HG03103 (cell line): ENCODE measurements at regions not wholly inside any gene's neighbourhood (a gene's known extent, or its start where the extent isn't known, plus 50 kb on each side); places are given as distances from the start of the nearest gene placed in this dataset.
"Not testable (repeated sequence)": the region's sequence is repeated elsewhere in the genome, so short reads cannot be mapped to it uniquely, and the experiment has no call there.

Source experiments
- ATAC-seq: cut with Tn5 transposase; IDR thresholded peaks from one replicate; pipeline ENCODE4 v1.9.1; 2021; ENCODE audit warnings: low read depth; ENCODE audit not compliant: unreplicated experiment

DNA sequence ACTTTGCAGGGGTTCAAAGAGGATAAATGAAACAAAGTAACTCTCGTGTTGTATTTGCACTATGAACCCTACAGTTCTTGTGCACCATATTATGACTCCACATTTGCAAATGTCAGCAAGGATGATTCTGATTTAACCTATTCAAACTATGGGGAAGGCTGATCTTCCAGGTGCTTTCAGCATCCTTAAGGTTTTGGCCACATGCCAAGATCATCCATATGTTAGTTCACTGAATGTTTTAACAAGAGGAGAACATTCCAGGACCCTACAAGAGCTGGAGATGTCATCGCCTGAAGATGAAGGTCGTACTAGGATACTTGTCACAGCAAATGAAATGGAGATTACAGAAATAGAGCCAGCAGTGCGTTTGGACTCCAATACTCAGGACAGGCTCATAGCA, 114.2 kb downstream of the DHRS2 start:
- ATAC-seq, result no peak

DNA sequence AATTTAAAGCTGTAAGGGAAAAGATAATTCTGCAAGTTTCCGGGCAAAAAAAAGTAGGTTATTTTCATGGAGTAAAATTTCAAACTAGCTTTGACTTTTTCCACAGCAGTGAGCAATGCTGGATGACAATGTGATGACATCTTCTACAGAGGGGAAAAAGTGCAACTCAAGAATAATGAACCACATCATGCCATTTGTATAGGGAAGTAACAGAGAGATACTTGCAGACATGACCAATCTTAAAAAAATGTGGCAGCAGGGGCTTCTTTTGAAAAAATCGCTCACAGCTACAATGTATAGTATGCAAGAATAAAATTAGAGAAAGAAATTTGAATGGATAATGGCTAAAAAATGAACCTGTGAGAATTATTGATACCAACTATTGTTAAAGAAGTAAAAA, 115.5 kb downstream of the DHRS2 start:
- no peak for ATAC-seq

DNA sequence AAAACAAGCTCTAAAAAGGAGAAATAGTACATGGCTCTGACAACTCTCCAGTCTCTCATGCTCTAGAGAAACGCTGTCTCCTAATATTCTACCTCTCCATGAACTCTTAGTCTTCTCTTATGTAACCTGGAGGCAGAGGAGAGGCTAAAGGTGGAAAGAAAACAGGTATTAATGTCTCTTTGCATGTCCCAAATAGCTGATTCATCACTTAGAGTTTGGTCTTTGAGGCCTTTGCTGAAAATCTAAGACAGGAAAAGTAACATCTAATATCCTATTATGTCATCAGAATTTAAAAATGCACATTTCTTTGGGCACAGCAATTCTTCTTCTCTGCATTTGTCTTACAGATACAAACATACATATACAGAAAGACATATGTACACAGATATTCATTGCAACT, 127.2 kb downstream of the DHRS2 start:
- ATAC-seq, result no peak

DNA sequence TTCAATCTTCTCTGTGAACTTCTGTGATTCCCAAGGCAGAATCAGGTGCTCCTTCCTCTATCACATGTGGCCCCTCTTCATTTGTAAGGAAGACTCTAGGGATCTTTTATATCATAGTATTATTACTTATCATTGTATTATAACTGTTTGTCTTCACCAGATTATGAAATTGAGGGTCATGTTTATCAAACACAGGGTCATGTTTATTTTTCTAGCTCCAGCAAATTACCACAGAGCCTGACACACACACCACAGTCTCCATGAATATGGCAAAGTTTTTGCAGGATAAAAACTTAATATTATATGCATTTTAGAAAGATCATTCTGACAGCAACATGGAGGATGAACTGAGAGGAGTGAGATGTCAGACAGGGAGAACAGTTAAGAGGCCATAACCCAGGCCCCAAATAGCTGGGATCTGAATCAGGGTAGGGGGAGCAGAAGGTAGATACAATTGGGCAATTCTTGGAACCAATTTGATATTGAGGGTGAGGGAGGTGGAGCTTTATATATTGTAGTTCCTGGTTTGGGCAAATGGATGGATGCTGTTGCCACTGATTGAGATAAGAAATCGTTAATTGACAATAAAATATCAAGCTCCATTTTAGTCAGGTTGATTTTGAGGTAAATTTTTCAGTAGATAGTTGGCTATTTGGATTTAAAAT, 130.7 kb downstream of the DHRS2 start:
- no peak for ATAC-seq

DNA sequence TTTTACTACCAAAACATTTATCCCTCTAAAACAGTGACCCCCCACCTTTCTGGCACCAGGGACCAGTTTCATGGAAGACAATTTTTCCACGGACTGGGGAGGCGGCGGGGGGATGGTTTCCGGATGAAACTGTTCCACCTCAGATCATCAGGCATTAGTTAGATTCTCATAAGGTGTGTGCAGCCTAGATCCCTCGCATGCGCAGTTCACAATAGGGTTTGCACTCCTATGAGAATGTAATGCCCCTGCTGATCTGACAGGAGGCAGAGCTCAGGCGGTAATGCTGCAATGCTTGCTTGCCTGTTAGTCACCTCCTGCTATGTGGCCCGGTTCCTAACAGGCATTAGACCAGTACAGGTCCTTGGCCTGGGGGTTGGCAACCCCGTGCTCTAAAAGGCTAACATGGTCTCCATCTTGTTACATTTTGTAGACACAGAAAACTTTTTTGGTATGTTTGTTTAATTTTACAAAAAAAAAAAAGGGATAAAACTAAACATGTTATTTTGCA, 133.1 kb downstream of the DHRS2 start:
- ATAC-seq, result not testable (repeated sequence)

DNA sequence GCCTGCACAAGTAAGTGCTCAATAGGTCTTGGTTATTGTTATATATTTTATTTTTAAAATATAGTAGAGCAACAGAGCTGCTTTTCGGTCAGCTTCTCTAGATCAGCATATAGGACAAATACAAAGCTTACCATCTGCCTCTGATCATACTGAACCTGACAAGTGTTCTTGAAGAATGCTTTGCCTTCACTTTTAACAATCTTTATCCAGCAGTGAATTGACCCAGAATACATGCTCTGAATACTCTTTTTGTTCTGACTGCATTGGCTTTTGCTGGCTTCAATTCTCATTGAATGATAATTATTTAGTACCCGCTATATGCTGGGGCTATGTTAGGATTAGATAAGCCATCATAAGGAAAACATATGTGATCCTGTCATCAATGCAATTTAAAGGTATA, 137.8 kb downstream of the DHRS2 start:
- ATAC-seq, result no peak

DNA sequence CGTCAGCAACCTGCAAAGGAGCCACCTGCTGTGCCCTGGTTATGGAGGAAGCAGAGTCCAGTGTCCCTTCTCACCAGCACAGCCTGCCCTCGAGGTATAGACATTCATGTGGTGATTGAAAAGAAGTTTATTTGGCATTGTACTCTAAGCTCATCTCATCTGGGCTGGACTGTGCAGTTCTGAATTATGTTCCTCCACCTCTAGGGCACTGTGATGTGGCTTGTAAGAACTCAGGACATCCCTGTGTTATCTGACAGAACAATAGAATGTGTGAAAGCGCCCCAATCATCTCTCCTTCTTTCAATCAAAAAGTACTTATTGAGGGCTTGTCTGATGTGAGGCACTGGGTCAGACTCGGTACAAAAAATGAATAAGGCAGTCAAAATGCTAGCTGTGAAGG, 140.1 kb downstream of the DHRS2 start:
- no peak for ATAC-seq

DNA sequence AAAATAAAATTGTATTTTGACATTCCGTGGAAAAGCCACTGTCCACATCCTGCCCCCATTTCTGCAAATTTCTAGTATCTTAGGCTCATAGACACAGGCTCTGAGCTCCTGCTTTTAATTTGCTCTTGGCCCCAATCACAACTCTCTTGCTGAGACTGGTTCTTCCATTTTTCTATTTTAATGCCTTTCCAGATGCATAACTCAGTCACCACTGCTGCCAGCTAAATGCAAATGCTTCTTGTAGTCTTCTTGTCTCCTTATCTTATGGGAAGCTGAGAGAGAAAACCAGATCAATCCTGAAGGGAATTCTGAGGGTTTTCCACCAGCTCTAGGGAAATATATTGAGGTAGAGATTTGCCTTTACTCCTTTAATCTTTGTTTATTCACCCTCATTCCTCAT, 149.0 kb downstream of the DHRS2 start:
- no peak for ATAC-seq

DNA sequence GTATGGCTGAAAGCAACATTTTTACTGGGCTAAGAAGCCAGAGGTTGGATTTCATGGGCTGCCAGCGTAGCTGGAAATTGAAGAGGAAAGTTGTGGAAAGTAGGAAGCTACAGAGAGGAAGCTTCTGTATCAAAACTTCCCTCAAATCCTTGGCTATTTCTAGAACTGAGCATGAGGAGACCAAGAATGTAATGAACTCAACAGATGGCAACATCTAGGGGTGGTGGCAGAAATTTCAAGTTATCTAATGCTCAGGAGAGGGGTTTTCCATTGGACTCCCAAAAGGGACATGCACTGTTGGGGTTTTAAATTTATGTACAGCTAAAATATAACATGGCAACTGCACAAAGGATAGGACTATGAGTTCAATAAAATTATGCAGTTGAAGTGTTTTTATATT, 151.3 kb downstream of the DHRS2 start:
- no peak for ATAC-seq

DNA sequence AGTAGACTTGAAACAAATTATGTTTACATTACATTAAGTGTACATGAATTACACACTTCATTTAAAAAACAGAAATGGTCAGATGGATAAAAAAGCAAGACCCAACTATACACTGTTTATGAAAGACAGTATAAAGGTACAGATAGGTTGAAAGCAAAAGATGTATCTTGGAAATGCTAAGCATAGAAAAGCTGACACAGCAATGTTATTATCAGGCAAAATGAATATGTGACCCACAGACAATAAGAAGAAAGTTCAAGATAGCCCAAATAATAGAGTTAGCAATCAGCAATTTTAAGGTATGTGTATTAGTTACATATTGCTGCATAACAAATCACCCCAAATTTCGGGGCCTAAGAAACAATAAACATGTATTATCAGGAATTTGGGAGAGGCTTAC, 153.5 kb downstream of the DHRS2 start:
- ATAC-seq, result no peak

DNA sequence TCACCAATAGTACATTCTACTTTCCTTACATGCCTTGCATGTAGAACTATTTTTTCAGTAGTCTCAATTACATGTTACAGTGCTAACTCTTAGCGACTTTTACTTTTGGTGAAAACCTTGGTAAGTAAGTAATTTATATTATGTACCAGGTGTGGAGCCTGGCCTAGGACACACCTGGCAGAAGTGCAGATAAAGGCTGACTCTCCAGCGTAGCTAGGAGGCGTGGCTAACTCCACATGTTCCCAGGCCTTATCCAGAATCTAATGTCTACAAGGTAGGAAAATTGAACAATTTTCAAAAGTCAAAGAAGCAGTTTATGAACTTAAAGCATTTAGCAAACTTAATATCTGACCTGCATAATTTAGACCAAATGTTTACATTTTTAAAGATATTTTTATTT, 157.4 kb downstream of the DHRS2 start:
- ATAC-seq, result no peak

DNA sequence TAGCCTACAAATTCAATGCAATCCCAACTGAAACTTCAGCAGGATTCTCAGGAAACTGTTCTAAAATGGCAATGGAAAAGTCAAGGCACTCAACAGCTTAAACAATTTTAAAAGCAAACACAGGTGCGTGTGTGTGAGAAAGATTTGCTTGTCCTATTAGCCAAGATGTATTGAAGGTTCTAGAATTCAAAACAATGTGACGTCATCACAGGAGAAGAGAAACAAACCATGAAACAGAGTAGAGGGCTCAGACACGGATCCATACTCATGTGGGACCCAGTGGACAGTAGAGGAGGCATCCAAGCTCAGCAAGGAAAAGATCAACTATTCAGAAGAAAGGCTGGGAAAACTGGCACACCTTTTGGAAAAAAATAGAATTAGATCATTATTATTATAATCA, 152.8 kb upstream of the DHRS4 start:
- no peak for ATAC-seq

DNA sequence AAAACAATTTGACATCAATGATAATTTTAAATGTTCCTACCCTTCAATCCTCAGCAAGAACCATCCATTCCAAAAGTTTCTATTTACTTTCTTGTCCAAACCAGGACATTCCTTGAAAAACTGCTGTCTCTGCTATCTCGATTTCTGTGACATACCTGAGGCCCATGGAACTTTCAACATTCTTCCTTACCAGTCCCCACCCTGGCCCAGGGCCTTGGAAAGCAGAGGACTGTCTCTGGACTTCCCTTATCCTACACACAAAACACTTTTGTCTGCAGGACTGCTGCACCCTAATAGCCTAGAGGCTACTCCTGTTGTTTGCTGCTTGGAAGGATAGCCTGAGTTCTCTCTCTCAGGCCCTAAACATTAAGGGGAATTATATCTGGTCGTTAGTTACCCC, 151.8 kb upstream of the DHRS4 start:
- no peak for ATAC-seq

DNA sequence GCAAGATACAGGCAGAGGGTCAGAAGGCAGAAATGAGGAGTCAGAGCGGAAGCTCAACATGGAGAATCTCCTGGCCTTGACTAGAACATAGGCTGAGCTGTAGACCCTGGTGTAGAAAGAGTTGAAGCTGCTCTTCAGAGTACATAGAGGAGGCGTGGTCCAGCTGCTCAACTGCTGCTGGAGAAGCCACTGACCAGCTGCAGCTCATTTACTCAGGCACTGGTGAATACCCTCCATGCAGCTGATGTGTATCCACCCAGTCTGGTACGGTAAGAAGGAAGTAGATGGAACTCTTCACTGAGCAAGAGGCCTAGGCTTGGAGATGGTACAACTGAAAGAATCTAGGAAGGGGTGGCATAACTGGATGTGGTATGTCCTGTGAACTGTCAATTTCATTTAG, 148.8 kb upstream of the DHRS4 start:
- ATAC-seq, result no peak

DNA sequence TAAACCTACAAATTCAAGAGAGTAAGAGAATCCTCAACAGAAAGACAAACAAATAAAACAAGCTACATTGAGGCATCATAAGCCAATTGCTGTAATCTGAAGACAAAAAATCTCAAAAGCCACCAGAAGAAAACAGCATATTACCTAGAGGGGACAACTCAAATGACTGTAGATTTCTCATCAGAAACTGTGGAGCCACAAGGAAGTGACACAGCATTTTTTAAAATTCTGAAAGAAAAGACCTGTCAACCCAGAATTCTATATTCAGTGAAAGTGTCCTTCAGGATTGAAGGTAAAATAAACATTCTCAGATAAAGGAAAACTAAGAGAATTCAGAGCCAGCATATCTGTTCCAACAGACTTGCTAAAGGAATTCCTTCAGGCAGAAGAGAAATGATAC, 147.8 kb upstream of the DHRS4 start:
- ATAC-seq, result no peak

DNA sequence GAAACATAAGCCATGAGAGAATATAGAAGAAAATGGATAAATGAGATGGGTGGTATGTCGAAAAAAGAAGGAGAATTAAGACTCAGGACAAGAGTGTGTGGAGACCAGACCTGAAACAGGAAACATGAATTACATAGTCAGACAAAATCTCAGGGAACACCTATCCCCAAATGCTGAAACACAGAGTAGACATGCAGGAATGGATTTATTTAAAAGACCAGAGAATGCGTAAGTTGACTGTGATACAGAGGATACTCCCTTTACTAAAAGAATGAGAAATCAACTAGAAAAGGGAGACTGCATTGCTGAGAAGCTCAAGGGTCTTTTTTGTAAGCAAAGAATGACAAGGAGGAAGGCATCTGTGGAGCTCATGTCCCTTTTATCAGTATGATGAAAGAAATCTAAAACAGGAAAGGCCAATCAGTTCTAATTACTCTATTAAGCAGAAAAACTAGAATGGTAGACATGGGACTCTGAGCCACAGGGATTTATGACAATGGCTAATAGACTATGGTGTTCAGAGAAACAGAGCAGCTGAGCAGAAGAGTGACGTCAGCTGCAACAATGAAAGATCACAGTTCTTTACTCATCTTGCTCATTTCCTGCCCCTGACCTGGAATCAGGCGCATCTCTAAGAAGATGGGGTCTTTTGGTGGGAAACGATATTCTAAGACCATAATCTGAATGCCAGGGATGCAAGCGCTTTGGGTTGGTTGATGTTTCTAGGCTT, 138.9 kb upstream of the DHRS4 start:
- no peak for ATAC-seq

DNA sequence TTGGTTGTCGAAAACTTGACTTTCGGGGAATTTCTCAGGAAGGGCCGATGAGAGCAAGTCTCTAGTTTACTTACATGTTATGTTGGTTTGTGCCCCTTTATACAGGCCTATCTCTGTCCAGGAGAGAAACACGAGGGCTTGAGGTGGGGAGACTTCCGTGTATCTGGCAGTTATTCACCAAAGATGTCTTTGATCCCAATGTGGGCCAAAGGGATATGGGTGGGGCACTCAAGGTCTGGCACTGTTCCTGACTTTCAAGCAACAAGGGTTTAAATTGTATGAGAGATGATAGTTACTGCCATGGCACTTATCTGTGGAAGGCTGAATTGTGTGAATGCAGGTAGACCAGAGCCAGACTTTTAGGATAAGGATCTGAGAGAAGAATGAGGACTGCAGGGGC, 137.2 kb upstream of the DHRS4 start:
- no peak for ATAC-seq

DNA sequence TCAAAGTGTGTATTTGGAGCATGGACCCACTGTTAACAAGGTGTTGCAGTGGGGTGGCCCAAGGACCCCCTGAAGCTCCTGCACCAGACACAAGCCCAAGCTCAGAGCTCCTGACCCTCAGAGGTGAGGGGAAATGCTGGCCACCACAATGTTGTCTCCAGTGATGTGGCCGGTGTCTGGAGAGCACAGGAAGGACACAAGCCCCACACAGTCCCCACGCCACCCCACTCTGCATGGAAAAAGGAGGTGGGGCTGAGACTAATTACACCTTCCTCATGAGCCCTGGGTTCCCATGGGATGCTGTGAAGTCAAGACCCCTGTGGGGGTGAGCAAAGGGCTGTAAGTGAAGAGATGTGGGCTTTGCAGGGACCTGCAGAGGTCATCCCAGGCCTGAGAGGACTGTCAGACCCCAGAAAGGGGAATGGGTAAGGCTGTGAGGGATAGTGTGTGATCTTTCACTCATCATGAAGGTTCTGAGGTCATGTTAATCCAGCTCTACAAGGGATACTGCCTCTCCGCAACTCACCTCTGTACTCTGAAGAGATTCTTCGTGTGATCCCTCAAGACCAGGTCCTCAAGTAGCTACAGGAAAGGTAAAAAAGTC, 136.3 kb upstream of the DHRS4 start:
- ATAC-seq, result no peak

DNA sequence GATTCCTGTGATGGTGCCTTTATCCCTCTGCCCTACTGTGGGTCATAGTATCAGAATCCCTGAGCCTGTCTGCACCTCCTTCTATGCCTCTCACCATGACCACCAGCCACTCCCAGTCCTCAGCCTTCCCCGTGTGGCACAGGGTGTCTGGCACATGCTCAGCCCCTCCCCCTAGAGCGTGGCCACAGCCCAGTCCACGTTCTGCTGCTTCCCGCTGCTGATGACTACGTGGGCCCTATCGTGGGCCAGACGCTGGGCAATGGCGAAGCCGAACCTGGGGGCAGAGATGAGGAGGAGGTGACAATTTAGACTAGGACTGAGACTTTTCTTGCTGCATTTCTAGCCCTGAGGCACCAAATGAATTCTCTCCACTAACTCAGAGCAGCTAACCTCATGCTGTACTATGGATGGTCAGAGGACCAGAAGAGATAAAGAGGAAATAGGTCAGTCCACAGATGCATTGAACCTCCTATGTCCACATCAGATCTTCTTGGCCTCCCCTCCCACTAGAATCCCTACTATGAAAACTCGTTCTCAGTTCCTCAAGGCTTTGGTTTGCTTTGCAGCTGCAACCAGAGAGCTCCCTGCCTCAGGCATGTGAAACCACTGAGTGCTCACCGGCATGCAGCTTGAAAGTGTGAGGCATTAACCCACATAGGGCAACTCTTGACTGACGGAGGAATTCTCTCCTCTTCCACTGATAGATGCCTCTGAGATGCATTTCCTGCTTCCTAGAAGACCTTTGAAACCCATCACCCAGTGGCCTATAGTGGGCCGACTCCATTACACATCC, 126.3 kb upstream of the DHRS4 start:
- no peak for ATAC-seq

DNA sequence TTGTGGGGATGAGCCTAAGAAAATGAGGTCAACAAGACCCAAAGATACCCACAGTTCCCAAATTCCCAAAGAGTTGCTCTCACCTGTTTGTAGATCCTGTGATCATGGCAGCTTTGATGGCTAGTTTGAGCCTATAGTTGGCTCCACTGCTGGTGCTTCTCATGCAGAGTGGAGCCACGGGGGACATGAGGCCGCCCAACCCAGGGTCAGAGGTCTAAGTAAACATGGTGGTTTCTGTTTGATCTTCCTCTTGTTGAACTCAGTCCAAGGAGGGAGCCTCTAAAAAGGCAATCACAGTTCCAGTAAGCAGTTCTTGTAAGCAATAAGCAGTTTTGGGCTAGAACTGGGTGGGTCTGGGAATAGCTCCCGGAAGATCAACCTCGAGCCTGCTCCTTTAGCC, 125.6 kb upstream of the DHRS4 start:
- no peak for ATAC-seq

DNA sequence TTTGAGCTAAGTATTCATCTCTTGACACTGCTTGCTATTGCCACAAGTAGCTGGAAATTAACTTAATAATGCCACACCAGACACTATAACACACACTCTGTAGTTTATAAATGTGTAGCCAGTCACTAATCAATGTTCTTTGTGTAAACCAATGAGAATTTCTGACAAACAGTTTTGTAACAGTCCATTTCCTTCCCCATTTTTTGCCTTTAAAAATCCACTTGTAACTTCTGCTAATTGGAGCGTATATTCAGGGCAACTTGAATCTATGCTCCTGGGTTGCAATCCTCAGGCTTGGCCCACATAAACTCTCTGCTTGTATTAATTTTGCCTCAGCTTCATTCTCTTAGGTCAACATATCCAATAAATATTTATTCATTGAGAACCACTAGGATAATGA, 125.0 kb upstream of the DHRS4 start:
- ATAC-seq, result no peak
